ENCODE measurements at regions not wholly inside any gene's neighbourhood (a gene's known extent, or its start where the extent isn't known, plus 50 kb on each side); places are given as distances from the start of the nearest gene placed in this dataset.

GRCh38 chr5:7117961-7118360 is 278.0 kb upstream of the ADCY2 start:
- TF ChIP-seq REST (IDR thresholded peaks at IDR 0.05; ENCODE audit: low read depth) (no peak), NFIC (IDR thresholded peaks at IDR 0.05) (no peak), TCF12 (IDR thresholded peaks at IDR 0.05; ENCODE audit: low read depth) (no peak), YY1 (IDR thresholded peaks at IDR 0.05; ENCODE audit: low read depth) (no peak), FOXM1 (IDR thresholded peaks at IDR 0.05; ENCODE audit: borderline replicate concordance, low read depth) (no peak), CREB1 (IDR thresholded peaks at IDR 0.05; ENCODE audit: low read depth) (no peak), EGR1 (IDR thresholded peaks at IDR 0.05) (no peak), RAD21 (IDR thresholded peaks at IDR 0.05; ENCODE audit: low read depth) (no peak), TEAD4 (IDR thresholded peaks at IDR 0.05) (no peak), CEBPB (IDR thresholded peaks at IDR 0.05) (no peak), ZBTB7A (IDR thresholded peaks at IDR 0.05; ENCODE audit: low read depth) (no peak), TAF1 (IDR thresholded peaks at IDR 0.05; ENCODE audit: low read depth) (no peak), EP300 (IDR thresholded peaks at IDR 0.05; ENCODE audit: borderline replicate concordance) (no peak)
- TF ChIP-seq, protein P1, sequence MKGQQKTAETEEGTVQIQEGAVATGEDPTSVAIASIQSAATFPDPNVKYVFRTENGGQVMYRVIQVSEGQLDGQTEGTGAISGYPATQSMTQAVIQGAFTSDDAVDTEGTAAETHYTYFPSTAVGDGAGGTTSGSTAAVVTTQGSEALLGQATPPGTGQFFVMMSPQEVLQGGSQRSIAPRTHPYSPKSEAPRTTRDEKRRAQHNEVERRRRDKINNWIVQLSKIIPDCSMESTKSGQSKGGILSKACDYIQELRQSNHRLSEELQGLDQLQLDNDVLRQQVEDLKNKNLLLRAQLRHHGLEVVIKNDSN (IDR thresholded peaks at IDR 0.05): no peak
- TF ChIP-seq, protein P2, sequence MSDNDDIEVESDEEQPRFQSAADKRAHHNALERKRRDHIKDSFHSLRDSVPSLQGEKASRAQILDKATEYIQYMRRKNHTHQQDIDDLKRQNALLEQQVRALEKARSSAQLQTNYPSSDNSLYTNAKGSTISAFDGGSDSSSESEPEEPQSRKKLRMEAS (IDR thresholded peaks at IDR 0.05): no peak

DNA sequence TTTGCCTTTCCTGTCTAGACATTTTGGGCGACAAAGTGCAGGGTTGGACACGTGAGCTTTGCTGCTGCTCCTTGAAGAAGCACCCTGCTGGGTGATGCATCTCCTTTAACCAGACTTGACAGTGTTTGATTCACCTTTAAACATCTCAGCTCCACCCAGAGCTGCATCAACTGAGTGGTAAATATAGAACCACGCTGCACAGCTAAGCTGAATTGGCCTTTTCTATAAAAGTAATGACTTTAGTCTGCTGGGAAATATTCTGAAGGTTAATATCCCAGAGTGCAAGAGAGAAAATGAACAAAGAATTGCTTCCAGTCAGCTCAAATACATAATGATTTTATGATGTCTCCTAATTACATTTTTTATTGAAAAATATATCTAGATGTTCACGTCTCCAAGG is 264.3 kb upstream of the ADCY2 start:
- no peak for TF ChIP-seq TEAD4 (IDR thresholded peaks at IDR 0.05)
- no peak for TF ChIP-seq ZBTB7A (IDR thresholded peaks at IDR 0.05; ENCODE audit: low read depth)
- TF ChIP-seq REST (IDR thresholded peaks at IDR 0.05; ENCODE audit: low read depth): no peak
- no peak for TF ChIP-seq FOXM1 (IDR thresholded peaks at IDR 0.05; ENCODE audit: borderline replicate concordance, low read depth)
- TF ChIP-seq RAD21 (IDR thresholded peaks at IDR 0.05; ENCODE audit: low read depth): no peak
- TF ChIP-seq, protein P2 (IDR thresholded peaks at IDR 0.05): no peak
- no peak for TF ChIP-seq CREB1 (IDR thresholded peaks at IDR 0.05; ENCODE audit: low read depth)
- TF ChIP-seq, protein P1 (IDR thresholded peaks at IDR 0.05): no peak
- no peak for TF ChIP-seq EP300 (IDR thresholded peaks at IDR 0.05; ENCODE audit: borderline replicate concordance)
- TF ChIP-seq TAF1 (IDR thresholded peaks at IDR 0.05; ENCODE audit: low read depth): no peak

DNA sequence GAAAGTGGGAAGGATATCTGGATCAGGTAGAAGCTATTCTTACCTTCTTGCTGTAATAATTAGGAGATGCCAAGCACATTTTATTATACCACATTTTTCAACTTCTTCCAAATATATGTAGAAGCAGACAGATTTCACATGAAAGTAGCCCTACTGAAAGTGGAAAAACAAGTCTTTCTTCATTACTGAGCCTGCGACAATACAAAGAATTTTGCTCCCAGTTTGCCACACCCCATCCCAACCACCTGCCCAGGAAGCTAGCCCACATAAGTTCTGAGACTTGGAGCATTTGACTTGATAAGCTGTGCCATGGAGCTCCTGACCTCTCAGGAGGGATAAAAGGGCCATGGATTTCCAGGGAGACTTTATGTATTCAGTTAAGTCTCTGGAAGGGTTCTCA is 249.1 kb upstream of the ADCY2 start:
- TF ChIP-seq EP300 (IDR thresholded peaks at IDR 0.05; ENCODE audit: borderline replicate concordance) (no peak), YY1 (IDR thresholded peaks at IDR 0.05; ENCODE audit: low read depth) (no peak), CREB1 (IDR thresholded peaks at IDR 0.05; ENCODE audit: low read depth) (no peak), NFIC (IDR thresholded peaks at IDR 0.05) (no peak), FOXM1 (IDR thresholded peaks at IDR 0.05; ENCODE audit: borderline replicate concordance, low read depth) (no peak), ZBTB7A (IDR thresholded peaks at IDR 0.05; ENCODE audit: low read depth) (no peak), EGR1 (IDR thresholded peaks at IDR 0.05) (no peak), TCF12 (IDR thresholded peaks at IDR 0.05; ENCODE audit: low read depth) (no peak), REST (IDR thresholded peaks at IDR 0.05; ENCODE audit: low read depth) (no peak), TAF1 (IDR thresholded peaks at IDR 0.05; ENCODE audit: low read depth) (no peak), TEAD4 (IDR thresholded peaks at IDR 0.05) (no peak), RAD21 (IDR thresholded peaks at IDR 0.05; ENCODE audit: low read depth) (no peak), CEBPB (IDR thresholded peaks at IDR 0.05) (no peak)
- TF ChIP-seq, protein P1 (IDR thresholded peaks at IDR 0.05): no peak
- TF ChIP-seq, protein P2 (IDR thresholded peaks at IDR 0.05): no peak

GRCh38 chr5:7157083-7157482 is 238.9 kb upstream of the ADCY2 start:
- TF ChIP-seq TAF1 (IDR thresholded peaks at IDR 0.05; ENCODE audit: low read depth): no peak
- no peak for TF ChIP-seq TCF12 (IDR thresholded peaks at IDR 0.05; ENCODE audit: low read depth)
- no peak for TF ChIP-seq CREB1 (IDR thresholded peaks at IDR 0.05; ENCODE audit: low read depth)
- TF ChIP-seq, protein P1 (IDR thresholded peaks at IDR 0.05): no peak
- no peak for TF ChIP-seq NFIC (IDR thresholded peaks at IDR 0.05)
- TF ChIP-seq FOXM1 (IDR thresholded peaks at IDR 0.05; ENCODE audit: borderline replicate concordance, low read depth): no peak
- no peak for TF ChIP-seq EP300 (IDR thresholded peaks at IDR 0.05; ENCODE audit: borderline replicate concordance)
- TF ChIP-seq, protein P2 (IDR thresholded peaks at IDR 0.05): no peak
- TF ChIP-seq ZBTB7A (IDR thresholded peaks at IDR 0.05; ENCODE audit: low read depth): no peak
- TF ChIP-seq REST (IDR thresholded peaks at IDR 0.05; ENCODE audit: low read depth): no peak
- no peak for TF ChIP-seq YY1 (IDR thresholded peaks at IDR 0.05; ENCODE audit: low read depth)
- no peak for TF ChIP-seq CEBPB (IDR thresholded peaks at IDR 0.05)
- TF ChIP-seq EGR1 (IDR thresholded peaks at IDR 0.05): no peak
- TF ChIP-seq RAD21 (IDR thresholded peaks at IDR 0.05; ENCODE audit: low read depth): no peak
- no peak for TF ChIP-seq TEAD4 (IDR thresholded peaks at IDR 0.05)

Measured in Ishikawa (cell line).